DMS79 (cell line): ENCODE measurements at regions not wholly inside any gene's neighbourhood (a gene's known extent, or its start where the extent isn't known, plus 50 kb on each side); places are given as distances from the start of the nearest gene placed in this dataset.

Experiments
- DNase-seq: peaks from one replicate; lab custom pipeline; 2025; lab: John Stamatoyannopoulos, UW

DNA sequence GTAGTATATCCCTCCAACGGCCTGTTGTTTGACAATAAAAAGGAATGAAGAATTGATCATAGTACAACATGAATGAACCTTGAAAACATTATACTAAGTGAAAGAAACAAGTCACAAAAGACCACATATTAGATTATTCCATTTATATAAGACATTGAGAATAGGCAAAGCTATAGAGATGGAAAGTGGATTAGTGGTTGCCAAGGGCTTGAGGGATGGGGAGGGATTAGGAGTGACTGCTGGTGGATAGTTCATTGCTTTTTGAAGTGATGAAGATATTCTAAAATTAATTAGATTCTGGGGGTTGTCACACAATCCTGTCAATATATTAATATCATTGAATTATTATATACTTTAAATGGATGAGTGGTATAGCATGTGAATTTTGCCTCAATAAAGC, 142.5 kb upstream of the DPT start:
- no peak for DNase-seq

DNA sequence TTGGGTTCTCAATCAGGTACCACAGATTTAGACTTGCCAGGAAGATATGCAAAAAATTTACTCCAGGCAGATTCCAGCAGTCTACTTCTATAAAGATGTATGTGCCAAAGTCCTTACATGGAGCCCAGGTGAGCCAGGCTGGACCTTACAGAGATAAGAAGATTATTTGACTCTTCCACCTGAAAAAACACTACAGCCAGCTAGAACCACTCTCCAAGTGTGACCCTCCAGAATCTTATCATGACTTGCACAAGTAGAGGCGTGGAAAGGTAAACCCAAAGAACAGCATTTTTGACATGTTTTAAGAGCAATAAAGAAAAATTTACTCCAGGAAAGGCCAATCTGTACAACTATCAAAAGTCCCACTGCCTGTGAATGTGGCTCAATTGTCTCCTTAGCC, 146.8 kb upstream of the DPT start:
- no peak for DNase-seq

DNA sequence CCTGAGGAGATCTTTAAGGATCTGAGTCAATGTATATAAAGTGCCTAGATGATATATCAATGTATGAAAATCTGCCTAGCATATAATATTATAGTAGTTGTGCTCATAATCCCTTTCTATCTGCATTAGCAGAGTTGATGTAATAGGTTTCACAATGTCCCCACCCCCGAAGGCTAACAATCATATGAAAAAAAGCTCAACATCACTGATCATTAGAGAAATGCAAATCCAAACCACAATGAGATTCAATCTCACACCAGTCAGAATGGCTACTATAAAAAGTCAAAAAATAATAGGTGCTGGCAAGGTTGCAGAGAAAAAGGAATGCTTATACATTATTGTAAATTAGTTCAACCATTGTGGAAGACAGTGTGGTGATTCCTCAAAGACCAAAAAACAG, 147.8 kb upstream of the DPT start:
- DNase-seq: no peak

DNA sequence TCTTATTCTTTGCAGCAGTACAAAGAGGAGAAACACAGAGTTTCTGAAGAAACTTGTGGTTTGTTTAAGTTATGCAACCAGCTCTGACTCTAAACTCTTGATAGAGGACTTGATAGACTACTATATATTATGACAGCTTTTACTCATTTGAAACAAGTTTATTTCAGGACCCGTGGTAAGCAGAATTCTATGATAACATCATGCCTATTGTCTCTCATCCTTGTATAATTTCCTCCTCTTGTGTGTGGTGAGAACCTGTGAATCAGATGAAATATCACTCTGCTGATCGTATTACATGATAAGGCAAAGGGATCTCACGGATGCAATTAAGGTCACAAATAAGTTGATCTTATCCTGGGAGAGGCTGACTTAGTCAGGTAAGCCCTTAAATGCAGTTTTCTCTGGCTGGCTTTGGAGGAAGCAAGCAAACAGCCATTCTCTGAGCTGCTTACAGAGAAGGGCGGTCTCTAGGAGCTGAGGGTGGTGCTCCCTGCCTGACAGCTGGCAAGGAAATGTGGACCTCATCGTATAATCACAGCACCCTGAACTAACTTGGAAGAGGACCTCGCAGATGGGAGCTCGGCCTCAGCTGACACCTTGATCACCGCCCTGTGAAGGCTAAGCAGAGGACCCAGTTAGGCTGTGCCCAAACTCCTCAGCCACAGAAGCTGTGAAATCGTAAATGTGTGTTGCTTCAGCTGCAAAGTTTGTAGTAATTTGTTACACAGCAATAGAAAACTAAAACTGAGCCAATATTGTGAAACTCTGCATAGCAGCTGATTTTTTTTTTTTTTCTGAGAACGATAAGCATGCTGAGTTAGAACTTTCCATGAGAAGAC, 151.1 kb upstream of the DPT start:
- DNase-seq: no peak

DNA sequence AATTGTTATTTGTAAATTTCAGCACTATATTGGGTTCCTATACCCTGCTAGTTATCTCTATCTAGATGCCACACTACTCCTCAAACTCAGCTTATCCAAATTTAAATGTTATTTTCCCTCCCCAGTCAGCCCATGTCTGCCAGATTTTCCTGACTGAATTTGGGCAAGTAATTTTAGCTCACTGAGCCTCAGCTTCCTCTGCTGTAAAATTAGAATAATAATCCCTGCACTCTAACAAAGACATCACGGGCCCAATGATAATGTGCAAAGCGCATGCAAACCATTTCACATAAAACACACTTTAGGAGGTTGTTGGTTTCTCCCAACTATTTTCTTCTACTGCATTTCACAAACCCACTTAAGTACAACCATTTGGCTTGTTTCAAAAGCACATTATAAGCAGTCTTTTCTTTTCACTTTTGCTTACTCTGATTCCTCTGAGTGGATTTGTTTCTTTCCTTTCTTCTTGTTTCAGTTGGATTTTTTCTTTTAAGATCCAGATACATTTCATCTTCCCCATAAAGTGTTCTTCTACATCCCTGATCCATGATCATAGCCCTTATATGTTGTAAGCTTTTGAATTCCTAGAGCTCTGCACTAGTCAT, 152.8 kb upstream of the DPT start:
- no peak for DNase-seq

DNA sequence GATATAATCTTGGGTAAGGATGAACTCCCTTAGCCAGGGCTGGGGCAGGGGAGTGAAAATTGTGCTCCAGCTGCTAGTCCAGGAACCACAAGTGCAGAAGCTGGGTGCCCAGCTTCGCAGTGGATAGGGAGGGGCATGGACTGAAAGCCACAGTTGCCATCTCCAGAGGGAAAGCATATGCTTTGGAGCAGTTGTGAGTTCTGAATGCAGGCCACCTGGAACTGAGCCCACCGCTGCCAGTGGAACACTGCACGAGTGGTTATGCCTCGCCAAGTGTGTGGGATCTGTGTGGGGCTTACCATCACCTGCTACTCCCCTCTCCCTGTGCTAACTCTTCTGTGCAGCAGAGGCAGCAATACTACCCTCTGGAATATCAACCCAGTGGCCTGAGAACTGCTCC, 158.4 kb upstream of the DPT start:
- DNase-seq: no peak

DNA sequence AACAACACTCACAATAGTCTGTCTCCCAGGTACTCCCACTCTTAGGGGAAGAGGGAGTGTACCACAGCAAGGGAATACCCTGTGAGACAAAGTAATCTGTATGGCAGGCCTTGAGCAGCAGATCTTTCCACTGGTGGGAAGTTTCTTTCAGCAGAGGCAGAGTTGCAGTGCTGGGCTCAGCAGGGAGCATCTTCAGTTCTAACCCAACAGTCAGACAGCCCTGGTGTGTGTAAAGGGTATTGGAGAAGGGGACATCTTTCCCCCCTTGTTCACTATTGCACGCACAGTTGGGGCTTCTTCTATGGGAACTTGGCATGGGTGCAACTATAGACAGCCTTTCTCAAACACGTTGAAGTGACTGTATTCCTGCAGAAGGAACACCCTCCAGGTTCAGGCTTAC, 159.4 kb upstream of the DPT start:
- no peak for DNase-seq

DNA sequence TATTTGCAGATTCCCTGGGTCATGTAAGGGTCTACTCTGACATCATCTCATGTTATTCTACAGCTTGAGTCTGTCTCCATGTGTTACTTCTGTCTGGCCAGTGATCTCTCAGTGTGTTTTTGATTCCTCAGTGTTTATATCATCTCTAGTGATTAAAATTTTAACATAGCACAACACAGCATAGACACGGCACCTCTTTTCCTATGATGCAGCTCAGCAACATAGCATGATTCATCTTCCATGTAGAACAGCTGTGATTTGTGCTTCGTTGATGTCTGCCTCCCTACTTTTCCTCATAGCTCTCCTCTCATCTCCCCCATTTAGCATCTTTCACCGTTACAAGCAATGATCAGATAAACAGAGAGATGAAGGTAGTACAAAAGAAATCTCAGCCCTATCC, 163.9 kb upstream of the DPT start:
- DNase-seq: no peak

DNA sequence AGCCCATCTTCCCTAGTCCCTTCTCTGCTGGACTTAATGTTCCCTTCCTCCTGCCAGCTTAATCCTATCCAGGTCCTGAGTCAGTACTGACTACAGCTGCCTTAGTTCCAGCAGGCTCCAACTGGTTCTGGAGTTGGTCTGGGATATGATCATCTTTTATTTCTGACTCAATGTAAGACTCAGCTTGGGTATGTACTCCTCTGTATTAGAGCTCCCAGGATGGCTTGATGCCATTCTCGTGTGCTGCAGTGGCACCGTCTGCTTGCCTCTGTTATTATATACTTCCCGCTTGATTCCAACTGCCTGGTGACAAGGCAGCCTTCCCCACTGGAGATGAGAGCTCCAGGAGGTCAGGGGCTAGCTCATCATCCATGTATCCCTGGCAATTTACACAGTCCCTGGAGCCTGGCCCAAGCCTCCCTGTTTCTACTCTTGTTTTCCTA, 164.4 kb upstream of the DPT start:
- no peak for DNase-seq

DNA sequence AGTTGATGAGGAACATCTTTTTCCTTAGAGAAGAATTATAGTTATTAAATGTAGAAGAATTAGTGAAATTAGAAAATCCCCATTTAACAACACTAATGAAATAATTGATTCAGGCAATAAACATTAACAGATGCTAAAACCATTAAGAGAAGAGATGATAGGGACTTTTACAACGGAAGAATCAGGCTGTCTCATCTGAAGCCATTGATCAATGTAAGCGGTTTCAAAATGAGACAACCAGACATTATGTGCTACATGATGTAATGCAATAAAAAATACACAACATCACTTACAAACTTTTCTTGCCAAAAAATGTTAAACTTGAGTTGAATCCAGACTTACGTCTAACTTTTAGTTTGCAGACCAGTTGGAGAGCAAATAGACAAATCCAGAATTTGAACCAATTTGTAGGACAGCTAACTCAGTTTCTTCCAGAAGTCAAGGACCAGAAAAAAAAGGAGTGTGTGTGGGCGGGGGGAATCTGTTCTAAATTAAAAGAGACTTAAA, 165.4 kb upstream of the DPT start:
- DNase-seq: no peak

DNA sequence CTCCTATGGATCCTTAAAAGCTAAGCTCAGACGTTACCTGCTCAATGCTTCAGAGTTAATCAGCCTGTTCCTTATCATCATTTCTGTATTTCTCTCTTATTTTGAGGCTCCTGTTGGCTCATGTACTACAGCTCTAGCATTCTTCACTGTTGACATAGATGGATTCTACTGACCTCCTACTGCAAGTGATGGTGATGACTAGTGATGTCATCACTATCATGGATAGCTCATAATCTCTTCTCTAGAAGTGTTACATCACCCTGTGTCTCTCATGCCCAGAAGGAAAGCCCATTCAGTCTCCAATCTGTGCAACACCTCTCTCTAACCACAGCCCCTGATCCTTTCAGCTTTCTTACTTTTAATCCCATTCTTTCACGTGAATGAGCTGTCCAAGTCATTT, 168.2 kb upstream of the DPT start:
- DNase-seq: no peak

DNA sequence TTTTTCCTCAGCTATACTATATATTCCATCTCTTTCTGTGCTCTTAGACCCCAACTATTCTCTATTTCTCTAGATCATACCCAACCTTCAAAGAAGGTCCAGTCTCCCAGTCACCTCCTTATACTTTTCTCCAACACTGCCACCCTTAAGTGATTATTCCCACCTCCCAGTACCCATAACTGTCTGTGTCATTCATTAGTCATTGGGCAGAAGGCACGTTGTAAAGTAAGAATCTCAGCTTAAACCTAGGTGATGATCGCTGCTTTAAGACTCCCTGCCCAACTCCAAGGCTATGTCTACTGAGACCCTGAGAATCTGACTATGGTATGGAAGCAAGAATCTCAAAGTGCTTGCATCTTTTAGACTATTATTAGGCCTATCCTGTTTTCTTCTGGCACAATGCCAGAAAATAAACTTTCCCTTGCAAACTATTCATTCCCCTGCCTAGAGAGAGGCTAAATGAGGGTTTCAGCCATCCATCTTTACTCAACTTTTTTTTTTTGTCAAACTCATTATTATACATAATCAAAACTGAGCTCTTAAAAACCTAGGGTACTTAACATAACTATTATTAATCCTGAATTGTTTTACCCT, 174.3 kb upstream of the DPT start:
- DNase-seq: no peak

DNA sequence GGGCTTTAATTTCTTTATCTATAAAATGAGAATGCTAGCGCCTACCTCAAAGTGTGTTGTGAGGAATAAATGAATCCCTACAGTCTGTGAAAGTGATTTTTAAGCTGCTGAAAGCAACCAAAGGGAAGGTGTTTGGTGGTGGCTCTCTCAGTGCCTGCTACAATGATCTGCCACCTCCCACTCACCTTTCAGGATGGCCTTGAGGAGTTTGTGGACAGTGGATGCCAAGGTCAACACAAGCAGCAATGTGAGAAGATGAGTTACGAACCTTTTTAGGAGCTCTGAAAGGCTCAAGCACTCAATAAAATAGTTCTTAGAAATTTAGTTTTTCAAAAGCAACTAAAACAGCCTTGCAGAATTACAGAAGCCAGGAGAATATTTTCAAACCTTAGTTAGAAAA, 176.6 kb upstream of the DPT start:
- DNase-seq: no peak

DNA sequence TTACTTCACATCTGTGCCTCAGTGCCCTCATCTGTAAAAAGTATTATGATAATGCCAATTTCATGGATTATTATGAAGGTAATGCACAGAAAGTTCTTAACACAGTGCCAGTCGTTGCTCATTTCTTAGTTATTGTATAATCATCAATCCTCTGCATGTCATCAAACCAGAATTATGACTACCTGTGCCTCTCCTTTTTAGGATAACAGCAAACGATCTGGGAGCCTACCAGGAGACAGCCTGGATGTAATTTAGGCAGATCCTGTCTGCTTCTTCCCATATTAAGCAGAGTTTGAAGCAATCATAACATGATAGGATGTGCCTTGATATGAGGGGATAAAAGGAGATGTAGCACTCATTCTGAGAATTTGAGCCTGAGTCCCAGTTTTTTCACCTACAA, 177.4 kb upstream of the DPT start:
- no peak for DNase-seq

DNA sequence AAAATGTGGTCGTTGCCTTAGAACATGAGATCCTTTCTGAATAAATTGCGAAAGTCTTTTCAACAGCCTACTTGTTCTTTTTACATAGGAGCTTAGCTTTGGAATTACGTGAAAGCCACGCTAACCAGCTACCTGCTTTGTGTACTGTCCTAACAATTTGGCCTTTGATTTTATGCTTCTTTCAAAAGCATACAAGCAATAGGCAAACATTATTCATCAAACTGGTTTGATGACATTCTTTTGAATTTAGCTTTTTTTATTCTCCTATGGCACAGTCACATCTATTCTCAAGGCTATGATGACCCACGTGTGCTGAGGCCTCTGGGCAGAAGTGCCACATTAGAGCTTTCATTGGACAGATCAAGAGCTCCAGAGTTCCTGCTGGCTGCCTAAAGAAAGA, 178.0 kb upstream of the DPT start:
- peak; percentile 28 for DNase-seq

DNA sequence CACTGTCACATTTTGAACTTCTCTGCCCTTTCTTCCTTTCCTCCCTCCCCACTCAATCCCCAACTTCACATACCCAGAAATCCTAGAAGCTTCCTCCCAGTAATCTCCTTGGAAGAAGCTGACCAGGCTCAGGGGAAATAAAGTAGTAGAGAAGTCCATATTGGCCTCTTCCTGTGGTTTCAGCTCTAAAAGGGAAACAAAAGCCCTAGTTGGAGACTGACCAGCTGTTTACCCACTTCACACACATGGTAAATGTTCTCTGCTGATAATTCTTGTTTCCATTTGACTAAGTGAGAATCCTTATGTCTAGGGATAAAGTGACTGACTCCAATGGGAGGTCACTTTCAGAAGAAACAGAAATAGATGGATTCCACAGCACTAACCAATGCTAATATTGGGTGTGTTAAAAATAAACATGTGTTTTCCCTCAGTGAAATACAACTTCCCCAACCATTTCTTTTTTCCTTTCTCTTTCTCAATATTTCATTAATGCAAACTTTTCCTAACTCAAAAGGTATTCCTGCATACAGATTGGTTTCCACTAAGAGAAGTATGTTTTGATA, 178.9 kb upstream of the DPT start:
- DNase-seq: no peak

DNA sequence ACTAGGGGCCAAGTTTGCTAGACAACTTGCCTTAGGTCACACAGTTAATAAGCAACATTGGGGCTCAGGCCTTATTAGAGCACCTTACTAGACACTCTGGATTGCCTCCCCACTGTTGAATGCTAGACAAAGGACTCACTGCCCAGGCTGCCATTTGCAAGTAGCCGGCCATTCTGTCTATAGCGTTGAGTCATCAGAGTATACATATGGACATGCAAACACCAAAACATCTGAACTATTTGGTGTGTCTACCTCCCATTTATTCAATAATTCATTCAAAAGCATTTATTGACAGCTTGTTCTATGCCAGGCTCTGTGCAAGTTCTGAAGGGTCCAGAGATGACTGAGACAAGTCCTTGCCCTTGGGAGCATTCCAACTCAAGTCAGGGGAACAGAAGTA, 181.4 kb upstream of the DPT start:
- DNase-seq: no peak

DNA sequence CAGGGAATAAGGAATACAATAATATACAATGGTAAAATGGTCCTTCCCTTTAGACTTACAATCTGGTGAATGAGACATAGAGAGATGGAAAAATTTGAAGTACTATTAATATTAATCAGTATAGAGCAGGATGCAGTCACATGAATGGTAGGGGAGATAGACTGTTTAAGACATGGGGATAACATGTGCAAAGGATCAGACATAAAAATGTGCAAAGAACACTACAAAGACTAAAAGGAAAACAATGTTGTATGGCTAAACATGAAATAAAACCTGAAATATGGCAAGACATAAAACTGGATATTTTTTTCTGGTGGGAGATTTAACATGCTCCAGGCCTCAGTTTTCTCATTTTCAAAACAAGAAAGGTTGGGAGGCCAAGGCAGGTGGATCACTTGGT, 182.4 kb upstream of the DPT start:
- no peak for DNase-seq

DNA sequence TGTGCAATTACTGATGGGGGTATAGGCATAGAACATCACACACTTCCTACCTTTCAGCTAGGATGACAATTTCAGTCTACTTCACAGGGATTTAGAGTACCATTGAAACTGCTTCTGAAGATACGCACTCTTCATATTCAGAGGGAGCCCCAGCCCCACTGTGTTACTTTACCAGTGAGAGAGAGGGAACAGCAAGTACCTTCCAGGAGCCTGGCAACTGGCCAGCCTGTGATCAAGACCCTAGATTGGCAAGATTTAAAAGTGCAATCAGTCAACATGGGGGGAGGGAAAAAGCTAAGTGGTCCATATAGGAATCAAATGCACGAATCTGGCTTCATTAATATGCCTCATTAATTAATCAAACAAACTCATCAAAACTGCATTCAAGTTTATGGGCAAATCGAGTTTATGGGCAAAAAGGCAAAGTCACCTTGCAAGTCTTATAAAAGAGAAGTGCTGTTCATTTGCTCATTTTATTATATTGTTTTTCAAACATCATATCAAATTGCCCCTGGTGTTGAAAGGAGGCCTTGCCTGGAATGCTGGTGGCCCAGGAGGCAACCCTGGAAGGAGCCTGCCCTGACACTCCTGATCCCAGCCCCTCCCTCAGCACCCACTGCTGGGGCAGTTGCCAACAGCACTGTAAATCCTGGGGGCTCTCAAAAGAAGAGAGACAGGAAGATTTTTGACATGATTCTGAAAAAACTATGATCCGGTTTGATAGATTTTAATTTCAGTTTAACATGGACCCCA, 184.9 kb upstream of the DPT start:
- peak; percentile 92 for DNase-seq

DNA sequence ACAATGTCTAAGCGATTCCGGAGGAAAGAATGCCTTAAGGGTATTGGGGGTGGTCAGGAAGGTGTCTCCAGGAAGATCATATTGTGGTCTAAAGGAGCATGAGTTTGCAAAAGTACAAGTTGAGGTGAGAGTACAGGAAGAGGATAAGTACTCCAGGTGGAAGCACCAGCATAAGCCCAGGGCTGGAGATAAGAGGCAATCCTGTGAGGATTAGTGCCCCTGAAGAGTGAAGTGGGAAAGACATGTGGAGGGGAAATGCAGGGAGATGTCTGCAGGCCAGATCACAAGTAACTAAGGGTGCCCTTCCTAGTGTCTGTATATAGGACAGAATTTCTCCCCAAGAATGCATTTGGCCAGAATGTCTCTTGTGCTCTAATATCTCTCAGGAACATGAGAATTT, 188.3 kb upstream of the DPT start:
- no peak for DNase-seq

DNA sequence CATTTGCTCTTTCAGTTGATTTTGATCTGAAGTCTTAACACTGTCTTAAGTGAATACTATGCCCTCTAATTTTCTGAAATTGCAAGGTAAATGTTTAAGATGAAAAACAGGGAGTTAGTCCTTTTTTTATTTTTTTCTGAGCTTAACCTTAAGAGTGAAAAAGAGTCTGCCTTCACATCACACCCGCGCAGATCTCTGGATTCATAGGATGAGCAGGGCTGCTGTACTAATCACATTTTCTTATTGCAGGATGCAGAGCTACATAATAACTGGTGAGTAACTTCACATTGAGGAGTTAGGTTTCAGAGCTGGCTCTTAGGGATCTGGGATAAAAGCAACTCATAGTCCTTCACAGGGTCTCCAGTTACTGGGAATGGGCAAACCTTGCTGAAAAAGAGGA, 188.7 kb upstream of the ATP1B1 start:
- no peak for DNase-seq
